Activated B cell treated with CpG ODN at 0.5 μM for 24 hours (primary cell): ENCODE measurements at regions not wholly inside any gene's neighbourhood (a gene's known extent, or its start where the extent isn't known, plus 50 kb on each side); places are given as distances from the start of the nearest gene placed in this dataset.

Source experiments
- ATAC-seq: fragments of 200-7000 bp; cut with Tn5 transposase; one replicate; pipeline ENCODE4 v1.10.0; 2021; ENCODE audit warnings: low read depth, mild to moderate bottlenecking, moderate library complexity
- CTCF ChIA-PET: fragments of 350-600 bp; sonication (Branson Sonifier 250); formaldehyde crosslinking; loops from one replicate; lab custom pipeline; 2021; ENCODE audit warnings: antibody characterized with exemption; lab: Charles Lee
- POLR2A ChIA-PET: fragments of 350-600 bp; sonication (Branson Sonifier 250); formaldehyde crosslinking; loops from one replicate; lab custom pipeline; 2021; ENCODE audit warnings: antibody characterized with exemption; lab: Charles Lee
- DNase-seq: peaks from one replicate; pipeline ENCODE4 v3.0.0; 2022
- H3K27ac Mint-ChIP-seq: one replicate; pipeline ENCODE4 v1.8.0; 2020; ENCODE audit warnings: mixed read lengths
- H3K27me3 Mint-ChIP-seq: one replicate; pipeline ENCODE4 v1.8.0; 2021; ENCODE audit warnings: mixed read lengths
- H3K36me3 Mint-ChIP-seq: one replicate; pipeline ENCODE4 v1.8.0; 2021; ENCODE audit warnings: low read depth, mixed read lengths
- H3K4me1 Mint-ChIP-seq: one replicate; pipeline ENCODE4 v1.8.0; 2021; ENCODE audit warnings: mixed read lengths
- H3K4me3 Mint-ChIP-seq: one replicate; pipeline ENCODE4 v1.8.0; 2020; ENCODE audit warnings: mild to moderate bottlenecking, mixed read lengths
- H3K9me3 Mint-ChIP-seq: one replicate; pipeline ENCODE4 v1.8.0; 2020; ENCODE audit warnings: mixed read lengths
- intact Hi-C: fragments of 100-400 bp; cut with micrococcal nuclease; formaldehyde crosslinking; loops from one replicate; pipeline ENCODE4 v1.15.1; 2024
- TF ChIP-seq, protein P1 (sequence below): fragments of 200-600 bp; IDR thresholded peaks from one replicate; pipeline ENCODE4 v1.8.0; 2022; ENCODE audit warnings: antibody characterized with exemption, mild to moderate bottlenecking

DNA sequence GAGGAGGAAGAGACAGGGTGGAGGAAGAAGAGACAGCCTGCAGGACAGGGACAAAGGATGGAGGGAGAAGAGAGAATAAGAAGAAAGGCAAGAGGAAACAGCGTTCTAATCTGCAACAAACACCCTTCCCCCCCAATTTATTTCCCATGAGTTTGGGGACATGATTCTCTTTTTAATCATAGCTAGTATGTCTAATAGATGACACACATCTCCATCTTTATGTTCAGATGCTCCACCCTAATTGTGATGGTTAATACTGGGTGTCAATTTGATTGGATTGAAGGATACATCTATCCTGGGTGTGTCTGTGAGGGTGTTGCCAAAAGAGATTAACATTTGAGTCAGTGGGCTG is 200.8 kb downstream of the VCY1B start:
- Mint-ChIP-seq H3K4me1 (peaks cover 2% of the 10 kb centered on the region), H3K27me3 (no peaks in the 10 kb centered on the region), H3K36me3 (no peaks in the 10 kb centered on the region), H3K27ac (no peak overlapping the region), H3K9me3 (no peaks in the 10 kb centered on the region), H3K4me3 (no peak overlapping the region)
- DNase-seq (no peak), ATAC-seq (no peak)
- intact Hi-C loops, result no loop called here
- ChIA-PET CTCF (no interaction called here), POLR2A (no interaction called here)
- TF ChIP-seq, protein P1, sequence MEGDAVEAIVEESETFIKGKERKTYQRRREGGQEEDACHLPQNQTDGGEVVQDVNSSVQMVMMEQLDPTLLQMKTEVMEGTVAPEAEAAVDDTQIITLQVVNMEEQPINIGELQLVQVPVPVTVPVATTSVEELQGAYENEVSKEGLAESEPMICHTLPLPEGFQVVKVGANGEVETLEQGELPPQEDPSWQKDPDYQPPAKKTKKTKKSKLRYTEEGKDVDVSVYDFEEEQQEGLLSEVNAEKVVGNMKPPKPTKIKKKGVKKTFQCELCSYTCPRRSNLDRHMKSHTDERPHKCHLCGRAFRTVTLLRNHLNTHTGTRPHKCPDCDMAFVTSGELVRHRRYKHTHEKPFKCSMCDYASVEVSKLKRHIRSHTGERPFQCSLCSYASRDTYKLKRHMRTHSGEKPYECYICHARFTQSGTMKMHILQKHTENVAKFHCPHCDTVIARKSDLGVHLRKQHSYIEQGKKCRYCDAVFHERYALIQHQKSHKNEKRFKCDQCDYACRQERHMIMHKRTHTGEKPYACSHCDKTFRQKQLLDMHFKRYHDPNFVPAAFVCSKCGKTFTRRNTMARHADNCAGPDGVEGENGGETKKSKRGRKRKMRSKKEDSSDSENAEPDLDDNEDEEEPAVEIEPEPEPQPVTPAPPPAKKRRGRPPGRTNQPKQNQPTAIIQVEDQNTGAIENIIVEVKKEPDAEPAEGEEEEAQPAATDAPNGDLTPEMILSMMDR, result no peak

DNA sequence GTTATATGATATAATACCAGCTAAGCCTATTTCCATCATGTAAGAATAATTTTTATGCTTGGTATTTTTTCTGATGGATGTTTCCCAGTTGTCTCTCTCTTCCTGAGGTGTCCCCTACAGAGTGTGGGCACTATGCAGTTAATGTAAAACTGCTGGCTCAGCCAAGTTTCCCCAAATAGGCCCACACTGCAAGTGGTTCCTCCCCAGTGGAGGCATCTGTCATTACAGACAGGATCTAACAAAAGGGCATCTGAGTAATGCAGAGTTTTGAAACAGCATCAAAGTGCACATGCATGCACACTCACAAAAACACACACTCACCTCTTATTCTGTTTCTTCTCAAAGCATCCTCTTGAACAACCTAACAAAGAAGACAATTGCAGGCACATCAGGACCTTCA is 221.0 kb downstream of the VCY1B start:
- POLR2A ChIA-PET, result no interaction called here
- intact Hi-C loops, result no loop called here

DNA sequence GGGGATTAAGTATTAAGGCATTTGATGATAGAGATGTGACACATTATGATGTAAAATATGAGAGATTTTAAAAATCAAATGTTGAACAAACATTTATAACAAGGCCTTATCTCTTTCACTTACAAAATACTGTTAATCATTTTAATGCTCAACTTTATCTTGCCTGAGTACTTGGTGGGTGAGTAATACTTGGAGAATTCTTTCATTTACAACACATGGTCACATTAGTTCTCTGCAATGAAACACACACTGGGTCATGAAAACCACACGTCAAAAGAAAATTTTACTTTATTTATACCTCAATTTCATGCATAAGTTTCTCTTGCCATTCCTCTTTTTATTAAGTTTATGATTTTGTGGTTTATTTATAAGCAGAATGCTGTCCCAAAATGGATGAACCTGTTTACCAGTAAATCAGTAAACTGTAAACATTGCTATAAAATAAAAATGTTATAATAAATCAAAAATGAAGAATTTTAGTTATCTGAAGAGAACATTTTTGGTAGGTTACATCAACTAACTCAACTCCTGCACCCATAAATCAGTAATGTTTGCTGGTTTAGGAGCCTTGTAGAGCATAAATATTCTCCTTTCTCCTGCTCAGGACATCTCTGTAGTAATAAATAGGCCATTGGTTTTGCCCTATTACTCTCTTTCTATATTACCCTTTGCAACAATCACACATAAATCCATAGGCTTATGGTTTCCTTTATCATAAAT is 233.5 kb upstream of the NLGN4Y start:
- Mint-ChIP-seq H3K4me1 (no peaks in the 10 kb centered on the region), H3K4me3 (no peak overlapping the region), H3K9me3 (no peaks in the 10 kb centered on the region), H3K36me3 (no peaks in the 10 kb centered on the region), H3K27ac (no peak overlapping the region), H3K27me3 (no peaks in the 10 kb centered on the region)
- ChIA-PET POLR2A (no interaction called here), CTCF (no interaction called here)
- TF ChIP-seq, protein P1, result no peak
- intact Hi-C loops, result no loop called here
- DNase-seq (no peak), ATAC-seq (no peak)

More for the DNA sequence above, 221.0 kb downstream of the VCY1B start:
- H3K9me3 Mint-ChIP-seq, result peaks cover 3% of the 10 kb centered on the region
- CTCF ChIA-PET, result no interaction called here
- H3K36me3 Mint-ChIP-seq, result no peaks in the 10 kb centered on the region
- H3K4me1 Mint-ChIP-seq, result no peaks in the 10 kb centered on the region
- DNase-seq (no peak), ATAC-seq (no peak)
- TF ChIP-seq, protein P1, result no peak
- no peak overlapping the region for H3K4me3 Mint-ChIP-seq
- H3K27ac Mint-ChIP-seq, result no peak overlapping the region
- H3K27me3 Mint-ChIP-seq, result no peaks in the 10 kb centered on the region

DNA sequence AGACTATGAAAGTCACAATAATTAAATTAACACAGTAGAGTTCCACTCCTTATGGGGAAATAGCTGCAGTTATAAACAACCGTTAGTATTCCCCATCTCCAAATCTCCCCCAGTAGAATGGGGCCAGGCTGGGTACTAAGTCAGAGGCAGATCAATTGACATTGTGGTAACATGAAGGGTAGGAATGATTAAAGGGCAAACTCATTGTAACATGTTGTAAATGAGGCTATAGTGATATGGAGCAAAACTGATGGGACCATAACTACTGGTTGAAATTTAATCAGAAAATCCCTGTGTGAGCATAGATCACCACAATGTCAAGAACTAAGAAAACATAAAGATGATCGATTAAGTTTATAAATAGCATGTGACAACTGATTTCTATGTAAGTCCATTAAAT is 231.9 kb upstream of the NLGN4Y start:
- ChIA-PET POLR2A (no interaction called here), CTCF (no interaction called here)
- Mint-ChIP-seq H3K27me3 (no peaks in the 10 kb centered on the region), H3K27ac (no peak overlapping the region), H3K4me3 (no peak overlapping the region), H3K4me1 (no peaks in the 10 kb centered on the region), H3K36me3 (no peaks in the 10 kb centered on the region), H3K9me3 (no peaks in the 10 kb centered on the region)
- TF ChIP-seq, protein P1, result no peak
- DNase-seq, result no peak
- intact Hi-C loops, result no loop called here
- ATAC-seq, result no peak

DNA sequence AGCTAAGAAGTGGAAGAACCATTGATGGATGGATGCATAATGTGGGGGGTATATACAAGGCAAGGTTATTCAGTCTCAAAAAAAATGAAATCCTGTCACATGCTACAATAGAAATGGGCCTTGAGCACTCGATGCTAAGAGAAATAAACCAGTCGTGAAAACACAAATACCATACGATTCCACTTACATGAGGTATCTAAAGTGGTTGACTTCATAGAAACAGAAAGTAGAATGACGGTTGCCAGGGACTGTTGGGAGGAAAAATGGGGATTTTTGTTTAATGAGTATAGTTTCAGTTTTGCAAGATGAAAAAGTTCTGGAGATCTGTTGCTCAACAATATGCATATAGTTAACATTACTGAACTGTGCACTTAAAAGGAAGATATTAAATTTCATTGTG is 223.6 kb upstream of the NLGN4Y start:
- TF ChIP-seq, protein P1, result no peak
- H3K27me3 Mint-ChIP-seq, result no peaks in the 10 kb centered on the region
- no peak for ATAC-seq
- H3K9me3 Mint-ChIP-seq, result no peaks in the 10 kb centered on the region
- ChIA-PET POLR2A (no interaction called here), CTCF (no interaction called here)
- intact Hi-C loops, result no loop called here
- no peak overlapping the region for H3K4me3 Mint-ChIP-seq
- no peak for DNase-seq
- no peak overlapping the region for H3K27ac Mint-ChIP-seq
- H3K4me1 Mint-ChIP-seq, result peaks cover 5% of the 10 kb centered on the region
- no peaks in the 10 kb centered on the region for H3K36me3 Mint-ChIP-seq
